ENCODE measurements at regions not wholly inside any gene's neighbourhood (a gene's known extent, or its start where the extent isn't known, plus 50 kb on each side); places are given as distances from the start of the nearest gene placed in this dataset.

- H3K4me1 Mint-ChIP-seq = no peaks in the 10 kb centered on the region
- H3K4me3 Mint-ChIP-seq = no peak overlapping the region
- H3K27me3 Mint-ChIP-seq (ENCODE audit: low read depth, poor library complexity) = no peaks in the 10 kb centered on the region
- H3K9me3 Mint-ChIP-seq = peaks cover 16% of the 10 kb centered on the region
- no peak for TF ChIP-seq CTCF (IDR thresholded peaks at IDR 0.05)
- DNase-seq = no peak
- no peak overlapping the region for H3K27ac Mint-ChIP-seq
- H3K36me3 Mint-ChIP-seq (ENCODE audit: low read depth) = peaks cover 7% of the 10 kb centered on the region
Measured at GRCh38 chr6:112979830-112980229, 632.7 kb downstream of the RFPL4B start.

- H3K4me3 Mint-ChIP-seq = no peak overlapping the region
- no peak overlapping the region for H3K27ac Mint-ChIP-seq
- H3K4me1 Mint-ChIP-seq = no peaks in the 10 kb centered on the region
- no peak for DNase-seq
- H3K9me3 Mint-ChIP-seq = peaks cover 9% of the 10 kb centered on the region
- TF ChIP-seq CTCF (IDR thresholded peaks at IDR 0.05) = no peak
- H3K27me3 Mint-ChIP-seq (ENCODE audit: low read depth, poor library complexity) = no peaks in the 10 kb centered on the region
- no peaks in the 10 kb centered on the region for H3K36me3 Mint-ChIP-seq (ENCODE audit: low read depth)
Measured at GRCh38 chr6:112980676-112981075, 633.5 kb downstream of the RFPL4B start.

DNA sequence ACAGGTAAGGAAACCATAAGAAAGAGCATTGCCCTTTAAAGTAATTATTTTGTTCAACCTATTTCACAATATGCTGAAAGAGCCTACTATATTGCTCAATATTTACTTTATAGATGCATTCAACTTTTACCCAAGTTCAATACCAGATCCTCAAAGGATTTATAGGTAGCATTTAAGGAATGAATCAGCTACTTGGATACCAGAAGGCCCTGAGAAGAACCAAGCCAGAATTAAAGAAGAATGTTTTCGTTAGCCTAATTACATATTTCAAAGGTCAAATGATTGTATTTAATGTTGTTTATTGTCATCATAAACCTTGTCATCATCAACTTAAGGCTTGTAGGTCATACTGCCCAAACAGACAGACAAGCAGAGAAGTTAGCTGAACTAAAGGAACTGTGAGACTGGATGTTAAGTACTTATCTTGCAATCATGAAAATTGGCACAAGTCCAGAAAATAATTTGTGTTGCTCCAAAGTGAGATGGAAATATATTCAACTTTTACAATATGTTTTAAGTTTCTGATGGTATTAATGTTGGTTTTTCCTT is 636.7 kb downstream of the RFPL4B start:
- no peak for DNase-seq
- H3K36me3 Mint-ChIP-seq (ENCODE audit: low read depth) = no peaks in the 10 kb centered on the region
- no peak for TF ChIP-seq CTCF (IDR thresholded peaks at IDR 0.05)
- no peaks in the 10 kb centered on the region for H3K27me3 Mint-ChIP-seq (ENCODE audit: low read depth, poor library complexity)
- no peak overlapping the region for H3K27ac Mint-ChIP-seq
- H3K4me3 Mint-ChIP-seq = no peak overlapping the region
- H3K9me3 Mint-ChIP-seq = no peaks in the 10 kb centered on the region
- peaks cover 10% of the 10 kb centered on the region for H3K4me1 Mint-ChIP-seq

- H3K4me1 Mint-ChIP-seq = peaks cover 10% of the 10 kb centered on the region
Measured at GRCh38 chr6:112984899-112985298, 637.8 kb downstream of the RFPL4B start.

GRCh38 chr6:112986321-112986720 is 639.2 kb downstream of the RFPL4B start:
- Mint-ChIP-seq H3K36me3 (ENCODE audit: low read depth) (peaks cover 4% of the 10 kb centered on the region), H3K27ac (no peak overlapping the region), H3K27me3 (ENCODE audit: low read depth, poor library complexity) (no peaks in the 10 kb centered on the region), H3K9me3 (peaks cover 9% of the 10 kb centered on the region), H3K4me3 (no peak overlapping the region), H3K4me1 (peaks cover 10% of the 10 kb centered on the region)
- DNase-seq = no peak
- no peak for TF ChIP-seq CTCF (IDR thresholded peaks at IDR 0.05)

More at GRCh38 chr6:112984899-112985298, 637.8 kb downstream of the RFPL4B start:
- Mint-ChIP-seq H3K36me3 (ENCODE audit: low read depth) (peaks cover 4% of the 10 kb centered on the region), H3K27ac (no peak overlapping the region), H3K27me3 (ENCODE audit: low read depth, poor library complexity) (no peaks in the 10 kb centered on the region), H3K4me3 (no peak overlapping the region), H3K9me3 (peaks cover 3% of the 10 kb centered on the region)
- no peak for DNase-seq
- TF ChIP-seq CTCF (IDR thresholded peaks at IDR 0.05) = no peak

DNA sequence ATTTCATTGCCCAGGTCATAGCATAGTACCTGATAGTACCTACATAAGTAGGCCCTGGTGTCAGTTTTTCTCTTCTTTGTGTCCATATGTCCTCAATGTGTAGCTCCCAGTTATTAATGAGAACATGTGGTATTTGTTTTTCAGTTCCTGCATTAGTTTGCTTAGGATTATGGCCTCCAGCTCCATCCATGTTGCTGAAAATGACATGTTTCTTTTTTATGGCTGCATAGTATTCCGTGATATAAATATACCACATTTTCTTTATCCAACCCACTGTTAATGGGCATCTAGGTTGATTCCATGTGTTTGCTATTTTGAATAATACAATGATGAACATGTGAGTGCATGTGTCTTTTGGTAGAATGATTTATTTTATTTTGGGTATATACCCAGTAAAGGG is 641.6 kb downstream of the RFPL4B start:
- no peaks in the 10 kb centered on the region for H3K27me3 Mint-ChIP-seq (ENCODE audit: low read depth, poor library complexity)
- H3K9me3 Mint-ChIP-seq = peaks cover 9% of the 10 kb centered on the region
- H3K36me3 Mint-ChIP-seq (ENCODE audit: low read depth) = peaks cover 4% of the 10 kb centered on the region
- no peak for TF ChIP-seq CTCF (IDR thresholded peaks at IDR 0.05)
- no peak for DNase-seq
- no peak overlapping the region for H3K4me3 Mint-ChIP-seq
- no peak overlapping the region for H3K27ac Mint-ChIP-seq
- H3K4me1 Mint-ChIP-seq = peaks cover 12% of the 10 kb centered on the region

Data from nephron progenitor cell (in vitro differentiated cells).